ENCODE measurements at regions not wholly inside any gene's neighbourhood (a gene's known extent, or its start where the extent isn't known, plus 50 kb on each side); places are given as distances from the start of the nearest gene placed in this dataset.

DNA sequence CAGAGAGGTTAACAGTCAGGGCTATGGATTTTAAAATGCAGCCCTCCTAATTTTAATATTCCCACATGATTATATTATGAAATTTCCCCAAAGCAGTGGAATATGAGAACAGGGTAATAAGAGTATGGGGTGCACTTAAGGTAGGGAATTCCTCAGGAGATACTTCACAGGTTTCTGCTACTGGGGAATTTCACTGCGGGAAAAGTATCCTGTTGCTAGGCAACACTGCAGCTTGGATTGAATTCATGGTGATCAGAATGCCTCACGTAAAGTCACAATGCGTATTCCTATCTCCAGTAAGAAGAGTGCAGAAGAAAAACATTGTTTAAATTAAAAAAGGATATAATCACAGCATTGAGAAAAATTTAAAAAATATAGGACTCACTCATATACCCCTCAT is 398.1 kb upstream of the RPS6KA3 start:
- H3K27me3 ChIP-seq (ENCODE audit: control insufficient read depth, insufficient read depth, low read length): no peaks in the 10 kb centered on the region
- DNase-seq (ENCODE audit: low read depth): no peak
- no peaks in the 10 kb centered on the region for H3K36me3 ChIP-seq (ENCODE audit: control insufficient read depth, insufficient read depth, low read length)
- TF ChIP-seq CTCF (IDR thresholded peaks at IDR 0.05; ENCODE audit: insufficient read depth, low read length, poor library complexity, severe bottlenecking): no peak
- no peak overlapping the region for H3K4me3 ChIP-seq (ENCODE audit: low read depth, low read length)

- Histone ChIP-seq H3K36me3 (ENCODE audit: control insufficient read depth, insufficient read depth, low read length) (no peaks in the 10 kb centered on the region), H3K4me3 (ENCODE audit: low read depth, low read length) (no peak overlapping the region), H3K27me3 (ENCODE audit: control insufficient read depth, insufficient read depth, low read length) (no peaks in the 10 kb centered on the region)
- DNase-seq (ENCODE audit: low read depth): no peak
- no peak for TF ChIP-seq CTCF (IDR thresholded peaks at IDR 0.05; ENCODE audit: insufficient read depth, low read length, poor library complexity, severe bottlenecking)
Measured at GRCh38 chrX:20664131-20664530, 397.4 kb upstream of the RPS6KA3 start.

DNA sequence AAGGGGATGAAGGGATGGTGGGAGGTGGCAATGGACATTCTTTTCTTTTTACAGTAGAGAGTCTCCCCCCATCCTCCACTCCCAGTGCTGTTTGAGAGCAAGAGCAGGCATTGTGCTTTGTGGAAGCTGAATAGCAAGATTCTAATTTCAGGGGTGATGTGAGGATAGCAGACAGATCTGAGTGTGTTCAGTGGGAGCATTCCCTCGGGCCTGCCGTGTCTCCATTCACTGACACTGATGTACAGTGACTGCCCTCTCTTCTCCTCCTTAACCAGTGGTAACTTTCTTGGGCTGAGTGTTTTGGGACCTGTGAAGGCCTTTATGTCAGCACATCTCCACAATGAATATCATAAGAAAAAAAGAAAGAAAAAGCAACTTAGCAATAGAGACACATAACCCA is 396.6 kb upstream of the RPS6KA3 start:
- DNase-seq (ENCODE audit: low read depth): no peak
- no peak for TF ChIP-seq CTCF (IDR thresholded peaks at IDR 0.05; ENCODE audit: insufficient read depth, low read length, poor library complexity, severe bottlenecking)
- Histone ChIP-seq H3K4me3 (ENCODE audit: low read depth, low read length) (no peak overlapping the region), H3K36me3 (ENCODE audit: control insufficient read depth, insufficient read depth, low read length) (no peaks in the 10 kb centered on the region), H3K27me3 (ENCODE audit: control insufficient read depth, insufficient read depth, low read length) (no peaks in the 10 kb centered on the region)

DNA sequence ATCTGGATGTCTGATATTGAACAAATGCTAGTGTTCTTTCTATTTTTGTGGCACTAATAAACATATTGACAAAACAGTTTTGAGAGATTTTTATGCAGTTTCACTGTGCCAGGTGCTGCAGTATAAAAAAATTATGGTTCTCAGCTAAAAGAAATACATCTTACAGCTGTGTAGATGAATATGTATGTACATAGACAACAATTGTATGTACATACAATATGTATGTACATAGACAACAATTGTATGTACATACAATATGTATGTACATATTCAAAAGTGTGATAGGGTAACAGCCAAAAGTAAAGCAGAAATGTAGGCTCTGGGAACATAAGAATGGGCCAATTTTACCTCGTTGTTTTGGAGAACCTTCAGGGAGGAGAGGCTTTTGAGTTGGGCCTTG is 390.0 kb upstream of the RPS6KA3 start:
- DNase-seq (ENCODE audit: low read depth): no peak
- no peak for TF ChIP-seq CTCF (IDR thresholded peaks at IDR 0.05; ENCODE audit: insufficient read depth, low read length, poor library complexity, severe bottlenecking)
- Histone ChIP-seq H3K4me3 (ENCODE audit: low read depth, low read length) (no peak overlapping the region), H3K27me3 (ENCODE audit: control insufficient read depth, insufficient read depth, low read length) (no peaks in the 10 kb centered on the region), H3K36me3 (ENCODE audit: control insufficient read depth, insufficient read depth, low read length) (no peaks in the 10 kb centered on the region)

DNA sequence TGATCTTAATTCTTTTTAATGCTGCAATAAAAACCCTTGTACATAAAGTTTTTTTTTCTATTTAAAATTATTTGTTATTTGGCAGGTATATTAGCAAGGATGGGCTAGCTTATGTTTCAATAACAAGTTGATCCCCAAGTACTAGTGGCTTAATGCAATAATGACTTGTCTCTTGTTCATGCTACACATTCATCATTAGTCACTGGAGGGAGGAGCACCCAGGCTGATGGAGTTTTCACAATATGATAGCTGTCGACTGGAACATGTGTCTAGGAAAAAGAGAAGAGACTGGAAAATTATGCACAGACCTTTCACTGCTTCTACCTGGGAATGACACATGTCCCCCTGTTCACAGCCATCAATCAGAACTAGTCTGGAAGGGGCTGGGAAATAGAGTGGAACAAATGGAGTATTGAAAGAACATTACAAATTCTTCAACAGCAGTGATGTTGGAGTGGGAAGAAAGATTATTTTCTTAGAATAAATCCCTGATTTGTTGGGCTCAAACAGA is 387.9 kb upstream of the RPS6KA3 start:
- Histone ChIP-seq H3K4me3 (ENCODE audit: low read depth, low read length) (no peak overlapping the region), H3K27me3 (ENCODE audit: control insufficient read depth, insufficient read depth, low read length) (no peaks in the 10 kb centered on the region), H3K36me3 (ENCODE audit: control insufficient read depth, insufficient read depth, low read length) (no peaks in the 10 kb centered on the region)
- TF ChIP-seq CTCF (IDR thresholded peaks at IDR 0.05; ENCODE audit: insufficient read depth, low read length, poor library complexity, severe bottlenecking): no peak
- DNase-seq (ENCODE audit: low read depth): no peak

GRCh38 chrX:20653070-20653469 is 386.4 kb upstream of the RPS6KA3 start:
- no peaks in the 10 kb centered on the region for H3K27me3 ChIP-seq (ENCODE audit: control insufficient read depth, insufficient read depth, low read length)
- peak; percentile 31 for DNase-seq (ENCODE audit: low read depth)
- no peak overlapping the region for H3K4me3 ChIP-seq (ENCODE audit: low read depth, low read length)
- no peaks in the 10 kb centered on the region for H3K36me3 ChIP-seq (ENCODE audit: control insufficient read depth, insufficient read depth, low read length)
- TF ChIP-seq CTCF (IDR thresholded peaks at IDR 0.05; ENCODE audit: insufficient read depth, low read length, poor library complexity, severe bottlenecking): no peak

All from kidney epithelial cell (primary cell).